Stimulated activated CD8-positive, alpha-beta memory T cell treated with anti-CD3 and anti-CD28 coated beads, Interleukin-15, amount 100 ng/mL, for 48 hours (primary cell): ENCODE measurements at regions not wholly inside any gene's neighbourhood (a gene's known extent, or its start where the extent isn't known, plus 50 kb on each side); places are given as distances from the start of the nearest gene placed in this dataset.

Experiments
- DNase-seq, 2 donors: peaks; one replicate each; pipeline ENCODE4 v3.0.0-alpha.2; 2020; ENCODE audit warnings: low read depth in 2 of 2

- DNase-seq = no peak
Measured at GRCh38 chr14:98103705-98104104, 1168.3 kb downstream of the BCL11B start.

GRCh38 chr14:98109326-98109725 is 1162.7 kb downstream of the BCL11B start:
- DNase-seq = no peak

- no peak for DNase-seq
Measured at GRCh38 chr14:98112194-98112780, 1159.7 kb downstream of the BCL11B start.

- DNase-seq = no peak
Measured at GRCh38 chr14:98114122-98114895, 1157.7 kb downstream of the BCL11B start.

- DNase-seq = no peak
Measured at GRCh38 chr14:98114946-98115345, 1157.1 kb downstream of the BCL11B start.

GRCh38 chr14:98118749-98119148 is 1153.2 kb downstream of the BCL11B start:
- no peak for DNase-seq

- DNase-seq = no peak
Measured at GRCh38 chr14:98119739-98120138, 1152.3 kb downstream of the BCL11B start.

- DNase-seq = no peak
Measured at GRCh38 chr14:98120831-98121464, 1151.0 kb downstream of the BCL11B start.

GRCh38 chr14:98122527-98122926 is 1149.5 kb downstream of the BCL11B start:
- no peak for DNase-seq

- DNase-seq = no peak
Measured at GRCh38 chr14:98130691-98131090, 1141.3 kb downstream of the BCL11B start.

- DNase-seq = no peak
Measured at GRCh38 chr14:98131406-98131805, 1140.6 kb downstream of the BCL11B start.

- no peak for DNase-seq
Measured at GRCh38 chr14:98133806-98134205, 1138.2 kb downstream of the BCL11B start.

GRCh38 chr14:98136012-98136789 is 1135.8 kb downstream of the BCL11B start:
- DNase-seq = no peak

GRCh38 chr14:98137131-98138025 is 1134.6 kb downstream of the BCL11B start:
- DNase-seq = no peak

- DNase-seq = peak; percentile 28 to 43
Measured at GRCh38 chr14:98138666-98139065, 1133.3 kb downstream of the BCL11B start.

GRCh38 chr14:98140862-98141530 is 1131.0 kb downstream of the BCL11B start:
- DNase-seq = no peak

- no peak for DNase-seq
Measured at GRCh38 chr14:98143566-98143965, 1128.4 kb downstream of the BCL11B start.

GRCh38 chr14:98144964-98145363 is 1127.0 kb downstream of the BCL11B start:
- DNase-seq = no peak

- DNase-seq = no peak
Measured at GRCh38 chr14:98146416-98146815, 1125.6 kb downstream of the BCL11B start.

GRCh38 chr14:98154254-98154653 is 1117.7 kb downstream of the BCL11B start:
- DNase-seq = no peak

- no peak for DNase-seq
Measured at GRCh38 chr14:98156411-98156810, 1115.6 kb downstream of the BCL11B start.
